Activated CD4-positive, alpha-beta T cell treated with anti-CD3 and anti-CD28 coated beads, Interleukin-2, amount 50 U/mL, for 24 hours (primary cell): ENCODE measurements at regions not wholly inside any gene's neighbourhood (a gene's known extent, or its start where the extent isn't known, plus 50 kb on each side); places are given as distances from the start of the nearest gene placed in this dataset.

Experiments
- DNase-seq, 2 donors: peaks; one replicate each; pipeline ENCODE4 v3.0.0-alpha.2; 2020; ENCODE audit warnings: low read depth in 1 of 2, low spot score in 1 of 2

- no peak for DNase-seq
These were observed 926.6 kb upstream of the AUTS2 start for GRCh38 chr7:68671671-68672070.

GRCh38 chr7:68674826-68675225, 923.4 kb upstream of the AUTS2 start:
- DNase-seq, result no peak

- DNase-seq, result no peak
These were observed 921.3 kb upstream of the AUTS2 start for GRCh38 chr7:68676813-68677535.

GRCh38 chr7:68678196-68678595, 920.1 kb upstream of the AUTS2 start:
- no peak for DNase-seq

GRCh38 chr7:68679459-68680234, 918.6 kb upstream of the AUTS2 start:
- DNase-seq, result no peak

- DNase-seq, result no peak
These were observed 917.9 kb upstream of the AUTS2 start for GRCh38 chr7:68680235-68680872.

- no peak for DNase-seq
These were observed 915.4 kb upstream of the AUTS2 start for GRCh38 chr7:68682910-68683309.

GRCh38 chr7:68684246-68684839, 913.9 kb upstream of the AUTS2 start:
- DNase-seq, result no peak

- no peak for DNase-seq
These were observed 913.3 kb upstream of the AUTS2 start for GRCh38 chr7:68684996-68685395.

GRCh38 chr7:68688416-68689086, 909.7 kb upstream of the AUTS2 start:
- no peak for DNase-seq

GRCh38 chr7:68689087-68689433, 909.2 kb upstream of the AUTS2 start:
- DNase-seq, result no peak

GRCh38 chr7:68691261-68692216, 906.7 kb upstream of the AUTS2 start:
- no peak for DNase-seq

GRCh38 chr7:68692511-68692910, 905.8 kb upstream of the AUTS2 start:
- no peak for DNase-seq

GRCh38 chr7:68694656-68695055, 903.6 kb upstream of the AUTS2 start:
- DNase-seq, result no peak

GRCh38 chr7:68697796-68698280, 900.4 kb upstream of the AUTS2 start:
- DNase-seq, result no peak

GRCh38 chr7:68699090-68699711, 899.1 kb upstream of the AUTS2 start:
- no peak for DNase-seq

- DNase-seq, result no peak
These were observed 897.9 kb upstream of the AUTS2 start for GRCh38 chr7:68700414-68700813.

- DNase-seq, result no peak
These were observed 892.0 kb upstream of the AUTS2 start for GRCh38 chr7:68706291-68706690.

GRCh38 chr7:68707159-68707558, 891.1 kb upstream of the AUTS2 start:
- DNase-seq, result no peak

GRCh38 chr7:68707958-68708357, 890.3 kb upstream of the AUTS2 start:
- DNase-seq, result no peak
